H9 (cell line): ENCODE measurements at regions not wholly inside any gene's neighbourhood (a gene's known extent, or its start where the extent isn't known, plus 50 kb on each side); places are given as distances from the start of the nearest gene placed in this dataset.

ENCODE experiments used
- DNase-seq: peaks from one replicate; pipeline ENCODE4 v3.0.0-alpha.2; 2017
- H2AFZ ChIP-seq: one replicate; pipeline ENCODE4 v1.6.1; 2013; ENCODE audit warnings: mild to moderate bottlenecking, low read length, control low read depth, moderate library complexity
- H2AK5ac ChIP-seq: 2 replicates; pipeline ENCODE4 v1.6.1; 2013; ENCODE audit warnings: low read length, control low read depth, mixed read lengths; ENCODE audit not compliant: insufficient read length
- H2BK120ac ChIP-seq: one replicate; pipeline ENCODE4 v1.6.1; 2013; ENCODE audit warnings: low read depth, mild to moderate bottlenecking, low read length, control low read depth, inconsistent platforms; ENCODE audit not compliant: poor library complexity, severe bottlenecking
- H2BK12ac ChIP-seq: 2 replicates; pipeline ENCODE4 v1.6.1; 2013; ENCODE audit warnings: low read length, control low read depth, mixed read lengths, low read depth; ENCODE audit not compliant: insufficient read length
- H2BK15ac ChIP-seq: 2 replicates; pipeline ENCODE4 v1.6.1; 2013; ENCODE audit warnings: low read depth, low read length, control low read depth
- H2BK20ac ChIP-seq: one replicate; pipeline ENCODE4 v1.6.1; 2013; ENCODE audit warnings: low read depth, mild to moderate bottlenecking, low read length, control low read depth, inconsistent platforms; ENCODE audit not compliant: poor library complexity, severe bottlenecking
- H2BK5ac ChIP-seq: 2 replicates; pipeline ENCODE4 v1.6.1; 2013; ENCODE audit warnings: low read length, control low read depth, mixed read lengths; ENCODE audit not compliant: insufficient read length
- H3K14ac ChIP-seq: 2 replicates; pipeline ENCODE4 v1.6.1; 2013; ENCODE audit warnings: low read length, control low read depth; ENCODE audit not compliant: insufficient read depth
- H3K18ac ChIP-seq: 2 replicates; pipeline ENCODE4 v1.6.1; 2013; ENCODE audit warnings: low read depth, mild to moderate bottlenecking, mixed read lengths, low read length, control low read depth; ENCODE audit not compliant: insufficient read length
- H3K23ac ChIP-seq: 2 replicates; pipeline ENCODE4 v1.6.1; 2013; ENCODE audit warnings: low read length, control low read depth, mixed read lengths, low read depth; ENCODE audit not compliant: insufficient read length
- H3K23me2 ChIP-seq: 2 replicates; pipeline ENCODE4 v1.6.1; 2013; ENCODE audit warnings: low read depth, mild to moderate bottlenecking, mixed read lengths, low read length, control low read depth; ENCODE audit not compliant: insufficient read length, poor library complexity, severe bottlenecking
- H3K27ac ChIP-seq: 2 replicates; pipeline ENCODE4 v1.5.1; 2013; ENCODE audit warnings: low read length, control low read depth, mixed read lengths, low read depth; ENCODE audit not compliant: insufficient read length
- H3K27me3 ChIP-seq: 2 replicates; pipeline ENCODE4 v1.6.1; 2013; ENCODE audit warnings: low read length, control low read depth, inconsistent platforms; ENCODE audit not compliant: insufficient read depth
- H3K4ac ChIP-seq: 2 replicates; pipeline ENCODE4 v1.6.1; 2013; ENCODE audit warnings: low read depth, mild to moderate bottlenecking, control low read depth, inconsistent platforms, low read length, moderate library complexity
- H3K4me1 ChIP-seq: 2 replicates; pipeline ENCODE4 v1.6.1; 2013; ENCODE audit warnings: low read length, control low read depth, inconsistent platforms; ENCODE audit not compliant: insufficient read depth
- H3K4me2 ChIP-seq: 2 replicates; pipeline ENCODE4 v1.6.1; 2013; ENCODE audit warnings: low read length, control low read depth, mixed read lengths; ENCODE audit not compliant: insufficient read length, insufficient read depth
- H3K56ac ChIP-seq: 2 replicates; pipeline ENCODE4 v1.6.1; 2013; ENCODE audit warnings: low read depth, mild to moderate bottlenecking, mixed read lengths, low read length, control low read depth; ENCODE audit not compliant: insufficient read length
- H3K79me1 ChIP-seq: 2 replicates; pipeline ENCODE4 v1.6.1; 2013; ENCODE audit warnings: low read depth, mild to moderate bottlenecking, moderate library complexity, low read length, control low read depth, inconsistent platforms; ENCODE audit not compliant: insufficient read depth, poor library complexity, severe bottlenecking
- H3K79me2 ChIP-seq: 2 replicates; pipeline ENCODE4 v1.6.1; 2013; ENCODE audit warnings: low read length, control low read depth, inconsistent platforms; ENCODE audit not compliant: insufficient read depth
- H3K9ac ChIP-seq: 2 replicates; pipeline ENCODE4 v1.6.1; 2013; ENCODE audit warnings: low read length, control low read depth, mixed read lengths; ENCODE audit not compliant: insufficient read length; ENCODE audit errors: extremely low read depth
- H3K9me3 ChIP-seq: one replicate; pipeline ENCODE4 v1.6.1; 2013; ENCODE audit warnings: low read depth, low read length, inconsistent platforms; ENCODE audit not compliant: control insufficient read depth
- H3T11ph ChIP-seq: one replicate; pipeline ENCODE4 v1.6.1; 2013; ENCODE audit warnings: mild to moderate bottlenecking, low read length, control low read depth, inconsistent platforms
- H4K20me1 ChIP-seq: one replicate; pipeline ENCODE4 v1.6.1; 2013; ENCODE audit not compliant: control insufficient read depth, insufficient read length, insufficient read depth
- H4K5ac ChIP-seq: 2 replicates; pipeline ENCODE4 v1.6.1; 2013; ENCODE audit warnings: low read depth, mild to moderate bottlenecking, mixed read lengths, low read length, control low read depth; ENCODE audit not compliant: insufficient read length
- H4K8ac ChIP-seq: replicated peaks from 2 replicates; pipeline ENCODE4 v1.6.1; 2013; ENCODE audit warnings: low read length, control low read depth, mixed read lengths, low read depth; ENCODE audit not compliant: insufficient read length
- H4K91ac ChIP-seq: 2 replicates; pipeline ENCODE4 v1.6.1; 2013; ENCODE audit warnings: low read depth, mild to moderate bottlenecking, moderate library complexity, mixed read lengths, low read length, control low read depth; ENCODE audit not compliant: insufficient read length
- H3K27ac Mint-ChIP-seq, 3 experiments: 2 replicates in 2 of 3; 3 replicates in 1 of 3; pipeline ENCODE4 v1.8.0; 2020 to 2021; ENCODE audit warnings: mixed read lengths in 3 of 3, mild to moderate bottlenecking in 1 of 3, moderate library complexity in 1 of 3
- H3K27me3 Mint-ChIP-seq: 2 replicates; pipeline ENCODE4 v1.8.0; 2021; ENCODE audit warnings: low read depth, mild to moderate bottlenecking, moderate library complexity, mixed read lengths
- H3K36me3 Mint-ChIP-seq, 3 experiments: 2 replicates in 2 of 3; 3 replicates in 1 of 3; pipeline ENCODE4 v1.8.0; 2020 to 2021; ENCODE audit warnings: low read depth in 3 of 3, mixed read lengths in 3 of 3; ENCODE audit not compliant: insufficient read depth in 1 of 3
- H3K4me1 Mint-ChIP-seq, 2 experiments: 2 replicates each; pipeline ENCODE4 v1.8.0; 2020; ENCODE audit warnings: mixed read lengths in 2 of 2
- H3K4me3 Mint-ChIP-seq, 2 experiments: 2 replicates in 1 of 2; 3 replicates in 1 of 2; pipeline ENCODE4 v1.8.0; 2020 to 2021; ENCODE audit warnings: mild to moderate bottlenecking in 2 of 2, mixed read lengths in 2 of 2, moderate library complexity in 1 of 2
- H3K9me3 Mint-ChIP-seq, 2 experiments: 2 replicates in 1 of 2; 3 replicates in 1 of 2; pipeline ENCODE4 v1.8.0; 2020; ENCODE audit warnings: mild to moderate bottlenecking in 2 of 2, mixed read lengths in 2 of 2, moderate library complexity in 1 of 2
- CTCF ChIP-seq: fragments of 200-600 bp; sonication (generic); conservative IDR thresholded peaks from 3 replicates; pipeline ENCODE4 v1.8.0; 2021; ENCODE audit warnings: antibody characterized with exemption, mild to moderate bottlenecking
- WGBS: extraction: QIAGEN DNeasy Blood & Tissue Kit; methylation state at CpG from one replicate; pipeline ENCODE4 v1.1.7; 2013; ENCODE audit warnings: missing lambda C conversion rate, low lambda C conversion rate, mixed read lengths; ENCODE audit not compliant: insufficient read length; ENCODE audit errors: extremely low coverage; 5-methylcytosine and 5-hydroxymethylcytosine counted together

- TF ChIP-seq CTCF = no peak
- no peaks in the 10 kb centered on the region for H3K79me2 ChIP-seq
- no peak overlapping the region for H3K4me2 ChIP-seq
- no peak overlapping the region for H4K91ac ChIP-seq
- peaks cover 6% of the 10 kb centered on the region for H3K9me3 ChIP-seq
- DNase-seq = no peak
- H3K36me3 Mint-ChIP-seq = peaks cover 13 to 20% (median 19%) of the 10 kb centered on the region in 3 experiments
- H3K27ac Mint-ChIP-seq = no peak overlapping the region
- peaks cover 0 to 6% of the 10 kb centered on the region in 2 experiments; a peak in 2 of 4 replicates for H3K4me1 Mint-ChIP-seq
- H4K8ac ChIP-seq = no peak overlapping the region
- no CpG with 5 or more reads among the region's 5 CpGs for WGBS
- peaks cover 14 to 20% of the 10 kb centered on the region in 2 experiments for H3K9me3 Mint-ChIP-seq
- no peak overlapping the region for H3K56ac ChIP-seq
- no peak overlapping the region for H3T11ph ChIP-seq
- H3K27me3 ChIP-seq = no peaks in the 10 kb centered on the region
- H3K18ac ChIP-seq = no peak overlapping the region
- peak overlapping the region; percentile 78 for H2BK20ac ChIP-seq
- H2AFZ ChIP-seq = no peak overlapping the region
- no peaks in the 10 kb centered on the region for H3K27me3 Mint-ChIP-seq
- H3K79me1 ChIP-seq = no peaks in the 10 kb centered on the region
- H3K4me1 ChIP-seq = no peaks in the 10 kb centered on the region
- no peak overlapping the region for H2BK5ac ChIP-seq
- H3K23ac ChIP-seq = no peak overlapping the region
- no peak overlapping the region for H2BK15ac ChIP-seq
- H2BK12ac ChIP-seq = no peak overlapping the region
- no peak overlapping the region for H2BK120ac ChIP-seq
- no peaks in the 10 kb centered on the region for H3K23me2 ChIP-seq
- no peak overlapping the region for H4K5ac ChIP-seq
- H3K4ac ChIP-seq = no peak overlapping the region
- H3K4me3 Mint-ChIP-seq = no peak overlapping the region
- H2AK5ac ChIP-seq = no peak overlapping the region
- H4K20me1 ChIP-seq = no peaks in the 10 kb centered on the region
- H3K14ac ChIP-seq = no peak overlapping the region
- no peak overlapping the region for H3K9ac ChIP-seq
- H3K27ac ChIP-seq = no peak overlapping the region
Measured at GRCh38 chr9:2461892-2462291, 159.7 kb upstream of the VLDLR start.
